ENCODE measurements at regions not wholly inside any gene's neighbourhood (a gene's known extent, or its start where the extent isn't known, plus 50 kb on each side); places are given as distances from the start of the nearest gene placed in this dataset.

DNA sequence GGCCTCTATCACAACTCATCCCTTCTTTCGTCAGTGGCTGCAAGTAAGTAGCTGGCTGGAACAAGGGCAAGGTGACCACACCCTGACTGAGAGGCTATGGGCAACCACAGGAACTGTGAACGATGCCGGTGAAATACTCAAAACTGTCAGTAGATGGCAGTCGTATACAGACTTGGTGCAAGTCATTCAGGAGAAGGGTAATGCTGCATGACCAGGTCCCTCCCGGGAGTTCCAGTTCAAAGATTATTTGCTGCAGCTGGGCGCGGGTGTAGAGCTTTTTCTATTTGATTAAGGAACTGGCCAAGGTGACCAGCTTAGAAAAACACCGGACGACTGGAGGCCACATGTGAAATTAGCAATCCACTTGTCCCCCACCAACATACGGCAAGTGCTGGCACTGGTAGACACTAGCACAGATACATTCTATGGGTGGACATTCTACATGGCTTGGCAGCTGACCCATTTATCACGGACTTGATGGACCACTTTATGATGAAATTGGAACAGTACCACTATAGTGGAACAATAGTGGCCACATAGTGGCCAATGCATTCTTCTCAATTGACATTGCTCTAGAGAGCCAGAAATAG, 726.6 kb downstream of the TRAM1L1 start:
- WGBS, 2 experiments (ENCODE audit: low coverage in 1 of 2, low lambda C conversion rate in 2 of 2, missing lambda C conversion rate in 2 of 2): 27 to 31% methylated on average over 11 of the region's 11 CpGs
- DNase-seq: peak; percentile 72
- Histone ChIP-seq H3K36me3 (ENCODE audit: low read depth) (no peaks in the 10 kb centered on the region), H3F3A (ENCODE audit: insufficient read depth) (no peaks in the 10 kb centered on the region), H3K4me3 (no peak overlapping the region), H3K9me3 (ENCODE audit: low read depth) (no peaks in the 10 kb centered on the region), H3K4me1 (ENCODE audit: insufficient read depth) (no peaks in the 10 kb centered on the region), H3K9me2 (ENCODE audit: insufficient read depth) (no peaks in the 10 kb centered on the region), H4K20me1 (ENCODE audit: insufficient read depth) (no peaks in the 10 kb centered on the region), H2AFZ (no peak overlapping the region), H3K4me2 (ENCODE audit: unreplicated experiment) (no peak overlapping the region), H3K9ac (no peak overlapping the region), H3K79me2 (ENCODE audit: insufficient read depth) (no peaks in the 10 kb centered on the region), H3K27me3 (replicated peaks; ENCODE audit: insufficient read depth) (no peaks in the 10 kb centered on the region), H3K27ac (no peak overlapping the region)
- in situ Hi-C loops (cut with MboI): loop anchor here (25.0 kb wide), 1 partner anchor 1904 kb away; no protein-coding TSS in a partner anchor
- TF ChIP-seq EZH2 (IDR thresholded peaks at IDR 0.05; ENCODE audit: insufficient read depth, poor library complexity, severe bottlenecking): no peak
- TF ChIP-seq EZH2phosphoT487 (IDR thresholded peaks at IDR 0.05; ENCODE audit: insufficient read depth, low read depth): no peak

DNA sequence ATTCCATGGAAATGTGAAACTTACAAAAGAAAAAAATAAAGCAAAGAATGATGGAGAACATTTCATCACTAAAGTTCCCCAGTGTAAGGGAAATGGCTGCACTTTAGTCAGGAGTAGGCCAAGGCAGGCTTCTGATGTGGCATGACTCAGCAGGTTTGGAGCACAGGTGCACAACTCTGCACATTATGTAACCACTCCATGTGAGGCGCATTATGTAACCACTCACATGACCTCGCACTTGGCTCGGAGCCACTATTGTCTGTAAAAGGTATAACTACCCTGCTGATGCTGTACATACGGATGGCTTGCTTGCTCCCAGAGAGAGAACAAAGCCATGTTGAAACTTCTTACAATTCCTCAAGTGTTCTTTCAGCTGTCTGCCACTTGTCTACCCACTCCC, 727.6 kb downstream of the TRAM1L1 start:
- Histone ChIP-seq H3K36me3 (ENCODE audit: low read depth) (no peaks in the 10 kb centered on the region), H3K4me3 (no peak overlapping the region), H3K9me2 (ENCODE audit: insufficient read depth) (no peaks in the 10 kb centered on the region), H3K79me2 (ENCODE audit: insufficient read depth) (no peaks in the 10 kb centered on the region), H2AFZ (no peak overlapping the region), H3K4me1 (ENCODE audit: insufficient read depth) (no peaks in the 10 kb centered on the region), H3K4me2 (ENCODE audit: unreplicated experiment) (no peak overlapping the region), H3K27me3 (replicated peaks; ENCODE audit: insufficient read depth) (no peaks in the 10 kb centered on the region), H3K9me3 (ENCODE audit: low read depth) (no peaks in the 10 kb centered on the region), H3K9ac (no peak overlapping the region), H4K20me1 (ENCODE audit: insufficient read depth) (no peaks in the 10 kb centered on the region), H3K27ac (no peak overlapping the region), H3F3A (ENCODE audit: insufficient read depth) (no peaks in the 10 kb centered on the region)
- 61 to 66% methylated on average over 4 of the region's 4 CpGs for WGBS, 2 experiments (ENCODE audit: low coverage in 1 of 2, low lambda C conversion rate in 2 of 2, missing lambda C conversion rate in 2 of 2)
- peak; percentile 2 for DNase-seq
- TF ChIP-seq EZH2phosphoT487 (IDR thresholded peaks at IDR 0.05; ENCODE audit: insufficient read depth, low read depth) (no peak), EZH2 (IDR thresholded peaks at IDR 0.05; ENCODE audit: insufficient read depth, poor library complexity, severe bottlenecking) (no peak)
- in situ Hi-C loops (cut with MboI): loop anchor here (25.0 kb wide), 1 partner anchor 1905 kb away; no protein-coding TSS in a partner anchor

DNA sequence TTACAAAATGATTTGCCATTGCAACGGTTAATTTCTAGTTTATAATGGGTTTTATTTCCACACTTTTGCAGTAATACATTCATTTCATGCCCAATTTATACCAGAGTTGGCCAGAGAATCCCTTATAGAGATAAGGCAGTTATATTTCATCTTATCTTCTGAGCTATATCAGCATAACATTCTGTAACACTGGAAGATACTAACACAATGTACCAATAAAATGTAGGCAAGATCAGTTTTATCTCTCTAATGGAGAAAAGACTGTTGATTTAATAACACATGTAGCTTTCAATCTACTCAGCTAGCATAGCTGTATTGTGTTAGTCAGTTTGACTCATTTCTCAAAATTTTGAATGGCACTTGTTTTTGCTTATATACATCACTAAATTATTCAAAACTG, 738.6 kb downstream of the TRAM1L1 start:
- Histone ChIP-seq H3K4me2 (ENCODE audit: unreplicated experiment) (no peak overlapping the region), H3K9ac (no peak overlapping the region), H3K4me1 (ENCODE audit: insufficient read depth) (no peaks in the 10 kb centered on the region), H2AFZ (no peak overlapping the region), H3K9me2 (ENCODE audit: insufficient read depth) (no peaks in the 10 kb centered on the region), H3K4me3 (no peak overlapping the region), H3K36me3 (ENCODE audit: low read depth) (no peaks in the 10 kb centered on the region), H3F3A (ENCODE audit: insufficient read depth) (no peaks in the 10 kb centered on the region), H4K20me1 (ENCODE audit: insufficient read depth) (no peaks in the 10 kb centered on the region), H3K27me3 (replicated peaks; ENCODE audit: insufficient read depth) (no peaks in the 10 kb centered on the region), H3K27ac (no peak overlapping the region), H3K79me2 (ENCODE audit: insufficient read depth) (no peaks in the 10 kb centered on the region), H3K9me3 (ENCODE audit: low read depth) (no peaks in the 10 kb centered on the region)
- in situ Hi-C loops (cut with MboI): no loop called here
- no peak for DNase-seq
- no peak for TF ChIP-seq EZH2 (IDR thresholded peaks at IDR 0.05; ENCODE audit: insufficient read depth, poor library complexity, severe bottlenecking)
- no peak for TF ChIP-seq EZH2phosphoT487 (IDR thresholded peaks at IDR 0.05; ENCODE audit: insufficient read depth, low read depth)
- WGBS, 2 experiments (ENCODE audit: low coverage in 1 of 2, low lambda C conversion rate in 2 of 2, missing lambda C conversion rate in 2 of 2): 13 to 26% methylated on average over 1 of the region's 1 CpG

GRCh38 chr4:116343809-116344208, 741.6 kb downstream of the TRAM1L1 start:
- in situ Hi-C loops (cut with MboI): no loop called here
- Histone ChIP-seq H3K4me1 (ENCODE audit: insufficient read depth) (no peaks in the 10 kb centered on the region), H3K9ac (no peak overlapping the region), H3F3A (ENCODE audit: insufficient read depth) (no peaks in the 10 kb centered on the region), H3K9me3 (ENCODE audit: low read depth) (no peaks in the 10 kb centered on the region), H3K36me3 (ENCODE audit: low read depth) (no peaks in the 10 kb centered on the region), H3K4me3 (no peak overlapping the region), H3K4me2 (ENCODE audit: unreplicated experiment) (no peak overlapping the region), H3K27me3 (replicated peaks; ENCODE audit: insufficient read depth) (no peaks in the 10 kb centered on the region), H3K9me2 (ENCODE audit: insufficient read depth) (no peaks in the 10 kb centered on the region), H2AFZ (no peak overlapping the region), H3K27ac (no peak overlapping the region), H4K20me1 (ENCODE audit: insufficient read depth) (no peaks in the 10 kb centered on the region), H3K79me2 (ENCODE audit: insufficient read depth) (no peaks in the 10 kb centered on the region)
- TF ChIP-seq EZH2 (IDR thresholded peaks at IDR 0.05; ENCODE audit: insufficient read depth, poor library complexity, severe bottlenecking) (no peak), EZH2phosphoT487 (IDR thresholded peaks at IDR 0.05; ENCODE audit: insufficient read depth, low read depth) (no peak)
- WGBS, 2 experiments (ENCODE audit: low coverage in 1 of 2, low lambda C conversion rate in 2 of 2, missing lambda C conversion rate in 2 of 2): 49 to 50% methylated on average over 2 of the region's 2 CpGs
- DNase-seq: no peak

Measured in GM23248 (cell line).